GM12892 (cell line): ENCODE measurements at regions not wholly inside any gene's neighbourhood (a gene's known extent, or its start where the extent isn't known, plus 50 kb on each side); places are given as distances from the start of the nearest gene placed in this dataset.

Experiments used
- POLR2AphosphoS5 ChIP-seq: IDR thresholded peaks from 2 replicates; pipeline ENCODE4 v1.6.1; 2011; ENCODE audit warnings: low read depth, low read length, control low read depth
- TAF1 ChIP-seq: IDR thresholded peaks from 2 replicates; pipeline ENCODE4 v1.6.1; 2011; ENCODE audit warnings: low read depth, mild to moderate bottlenecking, control low read depth, low read length, borderline replicate concordance

- TF ChIP-seq POLR2AphosphoS5 (no peak), TAF1 (no peak)
Observed at GRCh38 chr2:7194950-7195349, 277.7 kb downstream of the RNF144A start.
